SK-N-MC (cell line): ENCODE measurements at regions not wholly inside any gene's neighbourhood (a gene's known extent, or its start where the extent isn't known, plus 50 kb on each side); places are given as distances from the start of the nearest gene placed in this dataset.

Experiments
- EZH2 ChIP-seq: fragments of 200-600 bp; sonication (generic); IDR thresholded peaks from one replicate; pipeline ENCODE4 v1.6.1; 2017; ENCODE audit warnings: antibody characterized with exemption
- POLR2AphosphoS5 ChIP-seq: IDR thresholded peaks from 2 replicates; pipeline ENCODE4 v1.6.1; 2012; ENCODE audit warnings: mild to moderate bottlenecking, low read depth, low read length, borderline replicate concordance

GRCh38 chr17:77422104-77422747, 281.5 kb downstream of the SEC14L1 start:
- TF ChIP-seq EZH2 = no peak
- no peak for TF ChIP-seq POLR2AphosphoS5
